Loucy (cell line): ENCODE measurements at regions not wholly inside any gene's neighbourhood (a gene's known extent, or its start where the extent isn't known, plus 50 kb on each side); places are given as distances from the start of the nearest gene placed in this dataset.

ENCODE experiments used
- H2AFZ ChIP-seq: fragments of 200-600 bp; sonication (generic); 2 replicates; pipeline ENCODE4 v1.6.0; 2016; ENCODE audit warnings: antibody characterized with exemption, mild to moderate bottlenecking, low read length, moderate library complexity
- H3F3A ChIP-seq: fragments of 200-600 bp; 2 replicates; pipeline ENCODE4 v1.6.0; 2016; ENCODE audit warnings: antibody characterized with exemption, low read depth, mild to moderate bottlenecking
- H3K27me3 ChIP-seq: fragments of 200-600 bp; sonication (generic); 2 replicates; pipeline ENCODE4 v1.6.1; 2014; ENCODE audit warnings: low read length, mild to moderate bottlenecking; ENCODE audit not compliant: insufficient read depth, poor library complexity, severe bottlenecking
- H3K36me3 ChIP-seq: fragments of 200-600 bp; sonication (generic); 2 replicates; pipeline ENCODE4 v1.6.1; 2016; ENCODE audit warnings: low read length; ENCODE audit not compliant: insufficient read depth
- H3K4me1 ChIP-seq: fragments of 200-600 bp; sonication (generic); 2 replicates; pipeline ENCODE4 v1.5.1; 2014; ENCODE audit warnings: low read length, mild to moderate bottlenecking; ENCODE audit not compliant: insufficient read depth, poor library complexity, severe bottlenecking
- H3K4me2 ChIP-seq: fragments of 200-600 bp; sonication (generic); 2 replicates; pipeline ENCODE4 v1.6.0; 2014; ENCODE audit warnings: antibody characterized with exemption, low read length, low read depth, mild to moderate bottlenecking; ENCODE audit not compliant: poor library complexity, severe bottlenecking
- H3K4me3 ChIP-seq: fragments of 200-600 bp; sonication (generic); 2 replicates; pipeline ENCODE4 v1.5.1; 2014; ENCODE audit warnings: low read length, mild to moderate bottlenecking, mixed read lengths; ENCODE audit not compliant: poor library complexity, severe bottlenecking
- H3K79me2 ChIP-seq: fragments of 200-600 bp; sonication (generic); 2 replicates; pipeline ENCODE4 v1.6.1; 2014; ENCODE audit warnings: low read length; ENCODE audit not compliant: insufficient read depth
- H3K9ac ChIP-seq: fragments of 200-600 bp; sonication (generic); 2 replicates; pipeline ENCODE4 v1.6.0; 2014; ENCODE audit warnings: mild to moderate bottlenecking, low read depth, low read length, moderate library complexity; ENCODE audit not compliant: poor library complexity, severe bottlenecking
- H3K9me2 ChIP-seq: fragments of 200-600 bp; sonication (generic); replicated peaks from 2 replicates; pipeline ENCODE4 v1.6.1; 2016; ENCODE audit warnings: low read depth, low read length, mixed read lengths
- H3K9me3 ChIP-seq: fragments of 200-600 bp; sonication (generic); 2 replicates; pipeline ENCODE4 v1.6.1; 2014; ENCODE audit warnings: mild to moderate bottlenecking, antibody characterized with exemption, low read length, low read depth; ENCODE audit not compliant: insufficient read depth
- H4K20me1 ChIP-seq: fragments of 200-600 bp; sonication (generic); 2 replicates; pipeline ENCODE4 v1.6.0; 2014; ENCODE audit warnings: antibody characterized with exemption, low read length, mild to moderate bottlenecking; ENCODE audit not compliant: insufficient read depth, poor library complexity, severe bottlenecking
- EZH2phosphoT487 ChIP-seq: fragments of 200-600 bp; IDR thresholded peaks from 2 replicates; pipeline ENCODE4 v1.6.1; 2018; ENCODE audit warnings: antibody characterized with exemption, mild to moderate bottlenecking, moderate library complexity, borderline replicate concordance
- TF ChIP-seq, protein P1 (sequence below): fragments of 200-600 bp; sonication (generic); conservative IDR thresholded peaks from 2 replicates; pipeline ENCODE4 v1.5.1; 2014; ENCODE audit warnings: mild to moderate bottlenecking, antibody characterized with exemption, low read length

- Histone ChIP-seq H3K4me2 (no peak overlapping the region), H4K20me1 (no peaks in the 10 kb centered on the region), H3K4me1 (no peaks in the 10 kb centered on the region), H3K9me2 (no peaks in the 10 kb centered on the region), H3F3A (no peaks in the 10 kb centered on the region), H2AFZ (no peak overlapping the region), H3K9me3 (no peaks in the 10 kb centered on the region), H3K4me3 (no peak overlapping the region), H3K9ac (no peak overlapping the region), H3K79me2 (no peaks in the 10 kb centered on the region), H3K27me3 (no peaks in the 10 kb centered on the region), H3K36me3 (no peaks in the 10 kb centered on the region)
- TF ChIP-seq, protein P1, sequence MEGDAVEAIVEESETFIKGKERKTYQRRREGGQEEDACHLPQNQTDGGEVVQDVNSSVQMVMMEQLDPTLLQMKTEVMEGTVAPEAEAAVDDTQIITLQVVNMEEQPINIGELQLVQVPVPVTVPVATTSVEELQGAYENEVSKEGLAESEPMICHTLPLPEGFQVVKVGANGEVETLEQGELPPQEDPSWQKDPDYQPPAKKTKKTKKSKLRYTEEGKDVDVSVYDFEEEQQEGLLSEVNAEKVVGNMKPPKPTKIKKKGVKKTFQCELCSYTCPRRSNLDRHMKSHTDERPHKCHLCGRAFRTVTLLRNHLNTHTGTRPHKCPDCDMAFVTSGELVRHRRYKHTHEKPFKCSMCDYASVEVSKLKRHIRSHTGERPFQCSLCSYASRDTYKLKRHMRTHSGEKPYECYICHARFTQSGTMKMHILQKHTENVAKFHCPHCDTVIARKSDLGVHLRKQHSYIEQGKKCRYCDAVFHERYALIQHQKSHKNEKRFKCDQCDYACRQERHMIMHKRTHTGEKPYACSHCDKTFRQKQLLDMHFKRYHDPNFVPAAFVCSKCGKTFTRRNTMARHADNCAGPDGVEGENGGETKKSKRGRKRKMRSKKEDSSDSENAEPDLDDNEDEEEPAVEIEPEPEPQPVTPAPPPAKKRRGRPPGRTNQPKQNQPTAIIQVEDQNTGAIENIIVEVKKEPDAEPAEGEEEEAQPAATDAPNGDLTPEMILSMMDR, result no peak
- no peak for TF ChIP-seq EZH2phosphoT487
These were observed 347.5 kb upstream of the CELF4 start for GRCh38 chr18:37913051-37913450.

DNA sequence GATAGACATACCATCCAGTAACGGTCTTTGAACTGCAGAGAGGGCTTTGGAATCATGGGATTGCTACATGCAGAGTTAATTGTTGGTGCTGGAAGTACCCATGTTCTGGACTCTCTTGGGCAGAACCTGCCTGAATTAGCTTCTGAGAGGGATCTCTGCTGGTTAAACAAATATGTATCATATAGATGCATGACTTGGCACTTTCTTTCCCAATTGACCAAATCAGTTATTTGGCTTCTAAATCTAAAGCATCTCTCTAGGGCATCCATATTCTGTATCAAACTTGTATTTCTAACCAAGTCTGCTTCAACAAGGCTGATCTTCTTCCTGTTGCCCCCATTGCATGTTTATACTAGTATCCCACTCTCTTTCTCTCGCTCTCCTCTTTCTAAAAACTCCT is 336.7 kb upstream of the CELF4 start:
- Histone ChIP-seq H2AFZ (no peak overlapping the region), H3K9me3 (no peaks in the 10 kb centered on the region), H3K79me2 (no peaks in the 10 kb centered on the region), H3K9me2 (no peaks in the 10 kb centered on the region), H3K4me3 (no peak overlapping the region), H3K9ac (no peak overlapping the region), H4K20me1 (no peaks in the 10 kb centered on the region), H3K4me1 (no peaks in the 10 kb centered on the region), H3F3A (no peaks in the 10 kb centered on the region), H3K4me2 (no peak overlapping the region), H3K36me3 (no peaks in the 10 kb centered on the region), H3K27me3 (no peaks in the 10 kb centered on the region)
- TF ChIP-seq, protein P1, result no peak
- no peak for TF ChIP-seq EZH2phosphoT487

GRCh38 chr18:37900326-37900725 is 334.7 kb upstream of the CELF4 start:
- Histone ChIP-seq H3K79me2 (no peaks in the 10 kb centered on the region), H4K20me1 (no peaks in the 10 kb centered on the region)

More at GRCh38 chr18:37900326-37900725, 334.7 kb upstream of the CELF4 start:
- H3K9ac ChIP-seq, result no peak overlapping the region
- no peak overlapping the region for H2AFZ ChIP-seq
- H3F3A ChIP-seq, result no peaks in the 10 kb centered on the region
- no peak overlapping the region for H3K4me3 ChIP-seq
- no peaks in the 10 kb centered on the region for H3K9me2 ChIP-seq
- no peaks in the 10 kb centered on the region for H3K36me3 ChIP-seq
- H3K27me3 ChIP-seq, result no peaks in the 10 kb centered on the region
- no peaks in the 10 kb centered on the region for H3K4me1 ChIP-seq
- H3K9me3 ChIP-seq, result no peaks in the 10 kb centered on the region
- H3K4me2 ChIP-seq, result no peak overlapping the region
- TF ChIP-seq EZH2phosphoT487, result no peak
- TF ChIP-seq, protein P1, result no peak
